K562 (cell line): ENCODE measurements at regions not wholly inside any gene's neighbourhood (a gene's known extent, or its start where the extent isn't known, plus 50 kb on each side); places are given as distances from the start of the nearest gene placed in this dataset.

Source experiments
- E2F8 ChIP-seq: fragments of 450-650 bp; IDR thresholded peaks from 2 replicates; pipeline ENCODE4 v1.7.1; 2018; ENCODE audit warnings: mild to moderate bottlenecking, low read depth; ENCODE audit not compliant: partially characterized antibody
- EZH2 ChIP-seq: IDR thresholded peaks from 2 replicates; pipeline ENCODE4 v1.6.1; 2012; ENCODE audit warnings: low read depth, mild to moderate bottlenecking, inconsistent platforms, low read length, borderline replicate concordance
- MNT ChIP-seq, 2 experiments: fragments of 450-650 bp; conservative IDR thresholded peaks; 2 replicates each; pipeline ENCODE4 v1.6.1; 2017; ENCODE audit warnings: mild to moderate bottlenecking in 2 of 2, moderate library complexity in 2 of 2
- PHTF2 ChIP-seq: fragments of 250-450 bp; sonication (Bioruptor Pico); IDR thresholded peaks from 2 replicates; pipeline ENCODE4 v1.5.0; 2021; ENCODE audit warnings: mild to moderate bottlenecking
- SRSF1 ChIP-seq: fragments of 200-400 bp; formaldehyde crosslinking; IDR thresholded peaks from 2 replicates; pipeline ENCODE4 v1.6.1; 2017; ENCODE audit warnings: mild to moderate bottlenecking, low read depth, low read length, moderate library complexity
- TRIM24 ChIP-seq, 2 experiments: fragments of 450-650 bp; IDR thresholded peaks; 2 replicates each; pipeline ENCODE4 v1.6.1; 2016
- ZNF407 ChIP-seq: fragments of 450-650 bp; IDR thresholded peaks from 2 replicates; pipeline ENCODE4 v1.6.1; 2016; ENCODE audit warnings: low read depth

GRCh38 chr2:145138626-145139025 lies 618.7 kb upstream of the ZEB2 start (continued):
- TF ChIP-seq ZNF407 (no peak), TRIM24 (IDR thresholded peaks at IDR 0.05) (no peak), E2F8 (no peak), MNT (conservative IDR thresholded peaks at IDR 0.05) (no peak), PHTF2 (no peak), EZH2 (no peak), SRSF1 (no peak)
